ENCODE measurements at regions not wholly inside any gene's neighbourhood (a gene's known extent, or its start where the extent isn't known, plus 50 kb on each side); places are given as distances from the start of the nearest gene placed in this dataset.
"Not testable (repeated sequence)": the region's sequence is repeated elsewhere in the genome, so short reads cannot be mapped to it uniquely, and the experiment has no call there.

- H3K27ac ChIP-seq (ENCODE audit: low read depth in 1 of 2, low read length in 2 of 2); H3K36me3 ChIP-seq (ENCODE audit: control insufficient read depth in 4 of 4, insufficient read depth in 3 of 4, low read depth in 1 of 4, low read length in 3 of 4); H3K4me1 ChIP-seq (ENCODE audit: control insufficient read depth in 4 of 4, insufficient read depth in 4 of 4, low read length in 3 of 4); DNase-seq (ENCODE audit: low spot score); H3K9ac ChIP-seq (ENCODE audit: low read depth in 1 of 2, low read length in 2 of 2); H3K4me3 ChIP-seq (ENCODE audit: low read depth in 1 of 3, low read length in 3 of 3); H3K9me3 ChIP-seq (ENCODE audit: control insufficient read depth in 4 of 4, low read length in 3 of 4); H3K27me3 ChIP-seq (ENCODE audit: control insufficient read depth in 4 of 4, insufficient read depth in 4 of 4, low read length in 3 of 4): not testable (repeated sequence)
- WGBS, result 91% methylated on average over 7 of the region's 7 CpGs
Observed at GRCh38 chr5:167299861-167300260, 991.6 kb upstream of the WWC1 start.

- no peak for TF ChIP-seq MAX (IDR thresholded peaks at IDR 0.05)
- no peak for TF ChIP-seq CTCF (IDR thresholded peaks at IDR 0.05; ENCODE audit: low read depth, low read length, missing input control)
- TF ChIP-seq ZBTB33 (IDR thresholded peaks at IDR 0.05), result no peak
- no peak for TF ChIP-seq GABPA (IDR thresholded peaks at IDR 0.05 in 1 of 2, conservative IDR thresholded peaks at IDR 0.05 in 1 of 2)
- TF ChIP-seq TAF1 (conservative IDR thresholded peaks at IDR 0.05), result no peak
- no peak for TF ChIP-seq YY1 (IDR thresholded peaks at IDR 0.05)
- TF ChIP-seq SP1 (IDR thresholded peaks at IDR 0.05), result no peak
- TF ChIP-seq HNF4A (conservative IDR thresholded peaks at IDR 0.05), result no peak
- no peak for TF ChIP-seq JUND (IDR thresholded peaks at IDR 0.05)
- no peak for TF ChIP-seq FOXA2 (IDR thresholded peaks at IDR 0.05)
- TF ChIP-seq HNF4G (IDR thresholded peaks at IDR 0.05), result no peak
- no peak for TF ChIP-seq RAD21 (IDR thresholded peaks at IDR 0.05)
- DNase-seq (ENCODE audit: low spot score), result no peak
- no peaks in the 10 kb centered on the region for H3K27me3 ChIP-seq (ENCODE audit: control insufficient read depth in 4 of 4, insufficient read depth in 4 of 4, low read length in 3 of 4)
- 84% methylated on average over 3 of the region's 3 CpGs for WGBS
- H3K4me3 ChIP-seq (ENCODE audit: low read depth in 1 of 3, low read length in 3 of 3), result no peak overlapping the region
- no peaks in the 10 kb centered on the region for H3K4me1 ChIP-seq (ENCODE audit: control insufficient read depth in 4 of 4, insufficient read depth in 4 of 4, low read length in 3 of 4)
- no peaks in the 10 kb centered on the region for H3K36me3 ChIP-seq (ENCODE audit: control insufficient read depth in 4 of 4, insufficient read depth in 3 of 4, low read depth in 1 of 4, low read length in 3 of 4)
- no peak overlapping the region for H3K27ac ChIP-seq (ENCODE audit: low read depth in 1 of 2, low read length in 2 of 2)
- no peak overlapping the region for H3K9ac ChIP-seq (ENCODE audit: low read depth in 1 of 2, low read length in 2 of 2)
- peaks cover 0 to 2% (median 0%) of the 10 kb centered on the region in 4 donors for H3K9me3 ChIP-seq (ENCODE audit: control insufficient read depth in 4 of 4, low read length in 3 of 4)
Observed at GRCh38 chr5:167303582-167303981, 987.9 kb upstream of the WWC1 start.

GRCh38 chr5:167304834-167305469 is 986.5 kb upstream of the WWC1 start:
- no peak overlapping the region for H3K4me3 ChIP-seq (ENCODE audit: low read depth in 1 of 3, low read length in 3 of 3)
- H3K36me3 ChIP-seq (ENCODE audit: control insufficient read depth in 4 of 4, insufficient read depth in 3 of 4, low read depth in 1 of 4, low read length in 3 of 4), result no peaks in the 10 kb centered on the region
- H3K9ac ChIP-seq (ENCODE audit: low read depth in 1 of 2, low read length in 2 of 2), result no peak overlapping the region
- H3K27ac ChIP-seq (ENCODE audit: low read depth in 1 of 2, low read length in 2 of 2), result no peak overlapping the region
- H3K27me3 ChIP-seq (ENCODE audit: control insufficient read depth in 4 of 4, insufficient read depth in 4 of 4, low read length in 3 of 4), result peaks cover 0 to 2% (median 0%) of the 10 kb centered on the region in 4 donors
- 58% methylated on average over 6 of the region's 6 CpGs for WGBS
- H3K9me3 ChIP-seq (ENCODE audit: control insufficient read depth in 4 of 4, low read length in 3 of 4), result peaks cover 0 to 2% (median 0%) of the 10 kb centered on the region in 4 donors
- no peak for DNase-seq (ENCODE audit: low spot score)
- H3K4me1 ChIP-seq (ENCODE audit: control insufficient read depth in 4 of 4, insufficient read depth in 4 of 4, low read length in 3 of 4), result no peaks in the 10 kb centered on the region
- no peak for TF ChIP-seq TAF1 (conservative IDR thresholded peaks at IDR 0.05)
- no peak for TF ChIP-seq FOXA2 (IDR thresholded peaks at IDR 0.05)
- TF ChIP-seq FOXA1 (IDR thresholded peaks at IDR 0.05), result no peak
- TF ChIP-seq CTCF (IDR thresholded peaks at IDR 0.05; ENCODE audit: low read depth, low read length, missing input control), result no peak
- TF ChIP-seq RXRA (IDR thresholded peaks at IDR 0.05), result no peak
- TF ChIP-seq SP1 (IDR thresholded peaks at IDR 0.05), result no peak
- no peak for TF ChIP-seq JUND (IDR thresholded peaks at IDR 0.05)
- TF ChIP-seq ATF3 (IDR thresholded peaks at IDR 0.05), result no peak
- no peak for TF ChIP-seq REST (IDR thresholded peaks at IDR 0.05)
- no peak for TF ChIP-seq RAD21 (IDR thresholded peaks at IDR 0.05)
- no peak for TF ChIP-seq EGR1 (IDR thresholded peaks at IDR 0.05; ENCODE audit: low read depth in 2 of 2)
- TF ChIP-seq YY1 (IDR thresholded peaks at IDR 0.05), result no peak
- no peak for TF ChIP-seq GABPA (IDR thresholded peaks at IDR 0.05 in 1 of 2, conservative IDR thresholded peaks at IDR 0.05 in 1 of 2)
- TF ChIP-seq NR2F2 (IDR thresholded peaks at IDR 0.05), result no peak

Data from liver (tissue), 8 donors.